HuH-7 (cell line): ENCODE measurements at regions not wholly inside any gene's neighbourhood (a gene's known extent, or its start where the extent isn't known, plus 50 kb on each side); places are given as distances from the start of the nearest gene placed in this dataset.
"Not testable (repeated sequence)": the region's sequence is repeated elsewhere in the genome, so short reads cannot be mapped to it uniquely, and the experiment has no call there.

Experiments
- DNase-seq: peaks from one replicate; pipeline ENCODE4 v3.0.0; 2011; ENCODE audit warnings: low spot score

DNA sequence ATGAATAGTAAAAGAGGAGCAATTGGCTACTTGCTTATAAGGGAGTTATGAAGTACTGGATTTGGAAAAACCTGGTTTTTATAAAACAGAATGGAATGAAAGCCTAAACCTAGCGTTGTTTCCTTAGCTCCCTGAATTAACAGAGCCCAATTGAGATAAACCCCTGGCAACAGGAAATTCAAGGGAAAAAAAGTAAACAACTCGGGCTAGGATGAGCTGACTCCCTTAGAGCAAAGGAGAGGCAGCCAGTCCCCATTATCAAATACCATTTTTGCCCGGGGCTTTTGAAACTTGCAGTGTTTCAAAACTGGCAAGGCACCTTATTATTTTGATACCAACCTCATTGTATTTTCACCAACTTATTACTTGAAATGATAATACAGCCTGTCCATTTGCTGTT is 587.5 kb downstream of the CD109 start:
- DNase-seq, result no peak

DNA sequence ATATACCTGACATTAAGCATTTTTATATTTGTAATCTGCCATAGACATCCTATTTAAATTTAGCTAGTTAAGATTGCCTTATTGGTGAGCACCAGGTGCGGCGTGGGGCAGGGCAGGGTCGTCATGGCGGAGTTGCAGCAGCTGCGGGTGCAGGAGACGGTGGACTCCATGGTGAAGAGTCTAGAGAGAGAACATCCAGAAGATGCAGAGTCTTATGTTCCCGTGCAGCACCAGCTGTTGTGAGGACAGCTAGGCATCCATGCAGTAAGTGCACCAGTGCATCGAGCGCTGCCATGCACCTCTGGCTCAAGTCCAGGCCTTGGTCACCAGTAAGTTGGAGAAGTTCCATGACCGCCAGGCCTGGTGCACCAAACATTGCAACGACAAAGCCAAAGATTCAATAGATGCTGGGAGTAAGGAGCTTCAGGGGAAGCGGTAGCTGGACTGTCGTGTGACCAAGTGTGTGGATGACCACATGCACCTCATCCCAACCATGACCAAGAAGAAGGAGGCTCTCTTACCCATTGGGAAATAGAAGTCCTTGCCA is 586.2 kb downstream of the CD109 start:
- DNase-seq, result no peak

DNA sequence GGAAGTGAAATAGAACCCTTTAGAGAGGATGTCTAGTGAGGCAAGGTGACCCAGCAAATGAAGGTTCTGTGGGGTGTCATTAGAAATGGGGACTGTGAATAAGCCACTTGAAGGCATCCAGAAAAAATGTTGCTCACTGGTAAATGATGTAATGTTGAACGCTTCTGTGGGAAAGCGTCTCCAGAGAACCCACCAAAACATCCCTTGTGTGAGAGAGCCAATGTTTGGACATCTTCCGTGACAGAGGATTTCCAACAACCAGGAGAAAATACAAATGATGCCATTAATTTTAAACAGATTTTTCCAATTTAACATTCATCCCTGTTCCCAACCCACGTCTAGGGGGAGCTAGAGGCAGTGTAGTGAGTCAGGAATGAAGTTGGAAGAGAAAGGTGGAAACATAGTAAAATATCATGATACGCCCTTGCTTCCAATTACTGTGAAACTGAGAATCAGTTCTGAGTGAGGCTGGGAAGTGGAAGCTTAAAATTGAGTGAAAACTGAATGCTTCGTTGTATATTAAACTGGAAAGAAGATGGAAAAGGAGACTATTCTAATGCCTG is 584.2 kb downstream of the CD109 start:
- DNase-seq, result no peak

DNA sequence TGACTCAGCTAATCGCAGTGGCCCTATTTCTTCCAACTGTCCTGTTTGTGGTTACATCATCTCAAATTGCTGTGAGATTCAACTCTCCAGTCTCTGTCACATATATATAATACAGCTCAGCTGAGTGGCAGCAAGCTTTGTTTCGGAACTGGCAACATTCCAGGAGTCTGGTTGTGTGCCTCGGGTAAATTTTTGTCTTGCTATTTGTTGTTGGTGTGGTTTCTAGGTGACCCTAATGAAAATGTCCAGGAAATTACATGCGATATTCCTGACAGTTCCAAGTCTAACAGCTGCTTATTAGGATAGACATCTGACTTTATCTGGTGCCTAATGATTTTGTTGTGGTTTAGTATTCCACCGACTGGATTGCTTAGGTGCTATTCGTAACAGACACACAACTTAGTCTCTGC is 581.8 kb downstream of the CD109 start:
- DNase-seq, result no peak

DNA sequence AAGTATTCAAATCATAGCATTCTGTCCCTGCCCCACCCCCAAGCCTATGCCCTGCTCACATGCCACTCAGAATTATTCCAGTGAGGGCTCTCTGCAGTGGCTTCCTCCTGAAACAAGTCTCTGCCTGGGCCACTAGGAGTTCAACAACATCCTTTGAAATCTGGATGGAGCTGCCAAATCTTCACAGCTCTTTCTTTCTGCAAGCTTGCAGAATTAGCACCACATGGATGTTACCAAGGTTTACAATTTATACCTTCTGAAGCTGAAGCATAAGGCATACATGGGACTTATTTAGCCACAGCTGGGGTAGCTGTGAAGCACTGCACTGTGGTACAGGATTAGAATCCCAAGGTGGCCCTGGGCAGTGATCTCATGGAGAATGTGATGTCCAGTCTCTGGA is 577.5 kb downstream of the CD109 start:
- DNase-seq, result no peak

DNA sequence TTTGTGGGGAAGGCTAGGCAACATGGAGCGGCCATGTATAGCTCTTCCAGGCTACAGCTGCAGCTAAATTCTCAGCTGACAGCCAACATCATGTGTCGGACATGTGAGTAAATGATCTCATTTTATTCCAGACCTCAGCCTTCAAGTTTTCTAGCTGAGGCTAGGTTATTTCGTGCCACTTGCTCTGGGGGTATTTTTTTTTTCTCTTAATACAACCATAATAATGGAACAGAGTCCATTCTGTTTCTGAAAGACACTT is 573.5 kb downstream of the CD109 start:
- DNase-seq, result no peak

DNA sequence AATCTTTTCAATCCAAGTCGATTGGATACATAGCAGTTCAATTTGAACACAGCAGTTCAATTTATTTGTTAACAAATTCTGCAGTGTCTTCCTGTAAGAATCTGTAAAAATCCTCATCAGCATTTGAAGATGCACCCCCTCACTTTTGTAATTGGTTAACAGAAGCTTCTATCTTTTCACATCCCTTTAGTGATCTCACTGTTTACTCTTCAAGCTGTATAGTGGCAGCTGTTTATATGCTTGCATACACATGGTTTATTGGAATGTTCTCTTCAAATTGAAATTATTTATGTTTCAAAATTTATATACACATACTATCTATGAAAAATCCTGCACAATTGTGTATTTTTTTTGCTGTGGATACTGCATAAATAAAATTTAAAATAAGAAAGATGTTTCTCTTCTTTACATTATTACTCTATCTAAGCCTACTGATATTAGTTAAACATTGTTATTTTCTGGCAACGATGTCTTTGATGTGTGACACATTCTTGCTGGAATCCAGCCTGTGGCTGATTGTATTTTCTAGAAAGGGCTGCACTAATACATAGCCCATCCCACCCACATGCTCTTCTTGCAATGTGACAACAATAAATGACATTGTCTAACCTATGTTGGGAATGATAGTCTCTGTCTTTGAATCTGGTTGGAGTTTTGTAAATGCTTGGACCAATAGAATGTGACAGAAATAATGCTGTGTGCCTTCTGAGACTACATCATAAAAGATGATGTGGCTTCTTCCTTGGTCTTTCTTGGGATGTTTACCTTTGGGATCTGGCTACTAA is 573.0 kb downstream of the CD109 start:
- DNase-seq, result no peak

DNA sequence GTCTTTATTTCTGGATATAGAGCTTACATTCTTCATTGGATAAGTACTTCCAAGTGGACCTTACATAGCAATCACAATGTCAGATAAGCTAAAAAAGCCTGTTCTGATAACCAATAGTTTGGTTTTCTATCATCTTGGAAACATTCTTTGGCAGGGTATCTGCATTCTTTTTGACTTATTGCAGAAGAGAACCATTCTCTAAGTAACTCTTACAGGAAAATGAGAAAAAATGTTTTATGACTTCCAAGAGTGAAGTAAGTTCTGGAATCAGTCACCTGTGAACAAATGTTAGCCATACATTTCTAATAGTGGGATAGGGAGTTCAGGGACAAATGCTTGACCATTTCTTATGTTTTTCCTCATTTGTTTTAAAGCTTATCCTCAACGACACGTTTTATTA is 564.0 kb downstream of the CD109 start:
- no peak for DNase-seq

DNA sequence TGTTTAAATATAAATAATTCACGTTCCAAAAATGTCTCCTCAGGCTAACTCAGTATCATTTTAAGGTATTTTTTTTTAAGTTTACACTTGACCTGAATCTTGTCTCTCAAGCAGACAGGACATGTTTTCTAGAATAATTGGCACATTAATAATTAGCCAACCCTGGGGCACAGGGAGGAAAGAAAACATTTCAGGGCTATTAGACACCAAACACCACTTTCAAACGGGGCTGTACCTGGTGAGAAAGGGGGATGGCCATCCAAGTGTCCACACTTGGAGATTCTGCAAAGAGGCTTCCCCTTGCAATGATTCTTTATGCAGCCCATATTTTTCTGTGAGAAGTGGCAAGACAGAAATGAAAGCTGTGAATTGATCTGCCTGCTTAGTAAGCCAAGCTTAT is 560.8 kb downstream of the CD109 start:
- no peak for DNase-seq

DNA sequence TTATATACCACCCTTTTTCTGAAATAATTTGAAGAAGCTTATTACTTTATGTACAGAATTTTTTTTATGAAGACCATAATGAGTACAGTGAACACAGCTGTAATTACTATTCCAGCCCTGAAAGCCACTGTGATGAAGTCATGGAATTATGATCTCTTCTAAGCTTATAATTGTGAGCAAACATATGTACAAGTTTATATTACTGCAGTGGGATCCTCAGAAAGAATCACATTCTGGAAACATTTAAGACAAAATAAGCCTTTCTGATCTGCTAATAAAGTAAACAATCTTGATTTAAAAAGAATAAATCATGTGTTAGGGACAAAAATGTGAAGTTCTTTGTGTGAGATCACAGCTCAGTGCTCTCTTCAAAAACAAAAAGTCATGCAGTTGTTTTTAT is 560.4 kb downstream of the CD109 start:
- DNase-seq, result no peak

DNA sequence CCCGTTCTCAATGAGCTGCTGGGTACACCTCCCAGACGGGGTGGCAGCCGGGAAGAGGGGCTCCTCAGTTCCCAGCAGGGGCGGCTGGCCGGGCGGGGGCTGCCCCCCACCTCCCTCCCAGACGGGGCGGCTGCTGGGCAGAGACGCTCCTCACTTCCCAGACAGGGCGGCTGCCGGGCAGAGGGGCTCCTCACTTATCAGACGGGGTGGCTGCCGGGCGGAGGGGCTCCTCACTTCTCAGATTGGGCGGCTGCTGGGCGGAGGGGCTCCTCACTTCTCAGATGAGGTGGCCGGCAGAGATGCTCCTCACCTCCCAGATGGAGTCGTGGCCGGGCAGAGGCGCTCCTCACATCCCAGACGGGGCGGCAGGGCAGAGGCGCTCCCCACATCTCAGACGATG is 559.0 kb downstream of the CD109 start:
- DNase-seq, result not testable (repeated sequence)

DNA sequence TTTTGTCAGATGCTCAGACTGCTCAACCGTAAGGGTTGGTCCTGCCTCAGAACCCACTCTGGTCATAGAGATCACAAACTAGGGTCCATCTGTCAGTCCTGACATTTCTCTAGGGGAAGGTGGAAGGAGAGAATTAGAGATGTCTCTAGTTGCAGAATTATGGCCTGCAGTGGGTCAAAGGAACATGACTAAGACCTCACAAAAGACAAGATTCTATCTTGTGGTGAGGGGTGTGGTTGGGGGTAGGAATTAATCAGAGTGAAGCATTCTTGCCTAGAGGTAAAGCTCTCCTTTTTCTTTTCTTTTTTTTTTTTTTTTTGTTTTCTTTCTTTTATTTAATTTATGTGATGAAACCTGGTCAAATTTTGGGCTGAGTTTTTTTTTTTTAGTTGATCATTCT is 558.1 kb downstream of the CD109 start:
- DNase-seq, result not testable (repeated sequence)

DNA sequence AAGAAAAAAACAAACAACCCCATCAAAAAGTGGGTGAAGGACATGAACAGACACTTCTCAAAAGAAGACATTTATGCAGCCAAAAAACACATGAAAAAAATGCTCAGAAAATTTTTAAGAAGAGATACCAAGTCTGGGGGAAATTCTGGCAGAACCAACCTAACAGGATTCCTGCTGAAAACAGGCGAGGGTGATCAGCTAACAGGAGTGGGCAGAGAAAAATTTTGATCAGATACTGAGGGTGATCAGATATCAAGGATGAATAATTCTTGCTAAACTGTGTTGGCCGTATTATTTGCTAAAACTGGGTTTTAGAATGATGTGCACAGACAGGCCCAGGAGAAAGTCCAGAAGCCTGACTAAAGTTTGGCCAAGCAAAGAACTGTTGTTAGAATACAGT is 557.3 kb downstream of the CD109 start:
- DNase-seq, result no peak

DNA sequence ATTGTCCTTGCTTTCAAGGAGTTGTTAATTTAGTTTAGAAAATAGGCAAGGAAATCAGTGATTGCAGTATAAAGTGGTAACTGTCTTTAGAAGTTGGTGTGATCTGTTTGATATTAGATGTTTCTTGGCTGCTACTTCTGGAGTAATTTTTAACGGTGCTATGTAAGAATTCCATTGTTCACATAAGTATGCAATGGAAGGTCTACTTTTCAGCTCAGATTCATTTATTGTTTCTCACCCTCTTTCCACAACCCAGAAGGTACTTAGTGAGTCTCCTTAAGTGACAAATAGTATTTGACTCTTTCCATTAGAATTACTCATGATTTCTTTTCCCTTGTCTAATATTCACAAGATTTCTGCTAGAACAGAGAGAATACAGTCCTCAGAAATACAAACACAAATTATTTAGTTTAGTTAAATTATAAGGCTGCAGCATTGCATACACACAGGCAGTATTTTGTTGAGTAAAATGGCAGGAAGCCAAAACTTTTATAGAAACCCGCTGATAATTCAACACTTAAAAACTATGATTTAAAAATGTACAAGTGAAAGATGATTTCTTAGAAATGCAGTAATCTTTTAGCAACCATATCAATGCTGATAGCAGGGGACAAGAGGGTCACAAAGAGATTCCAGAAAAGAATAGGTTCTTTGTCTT is 554.3 kb downstream of the CD109 start:
- no peak for DNase-seq

DNA sequence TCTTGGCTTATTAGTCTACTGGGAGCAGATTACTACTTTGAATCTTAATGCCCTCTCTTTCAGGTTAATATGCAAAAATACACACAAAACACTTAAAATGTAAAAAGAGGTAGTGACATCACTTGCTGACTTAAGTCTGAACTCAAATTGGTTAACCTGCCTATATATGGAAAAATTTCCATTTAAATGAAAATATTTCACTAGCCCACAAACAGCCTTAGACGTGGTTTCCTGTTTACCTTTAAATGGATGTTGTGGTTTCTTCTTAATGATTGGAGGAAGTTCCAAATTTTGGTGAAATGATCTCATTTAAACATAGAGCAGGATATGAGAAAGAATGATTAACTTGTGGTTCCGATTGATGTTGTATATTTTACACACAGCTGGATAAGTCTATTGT is 553.7 kb downstream of the CD109 start:
- no peak for DNase-seq

DNA sequence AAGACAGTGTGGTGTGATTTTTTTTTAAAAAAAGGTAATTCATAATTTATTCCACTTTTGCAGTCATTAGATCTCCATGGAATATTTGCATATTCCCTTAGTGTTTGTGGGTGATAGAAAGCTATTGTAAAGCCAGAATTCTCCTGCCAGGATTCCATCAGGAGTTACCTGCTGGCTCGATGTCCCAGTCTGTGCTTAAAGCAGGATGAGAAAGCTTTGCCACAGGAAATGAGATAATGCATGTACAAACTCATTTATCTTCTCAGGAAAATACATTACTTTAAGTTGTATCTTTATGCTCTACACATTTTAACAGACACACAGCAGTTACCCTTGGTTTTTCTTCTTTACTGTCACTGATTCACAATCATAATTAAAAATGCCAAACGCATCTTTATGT is 553.0 kb downstream of the CD109 start:
- DNase-seq, result no peak

DNA sequence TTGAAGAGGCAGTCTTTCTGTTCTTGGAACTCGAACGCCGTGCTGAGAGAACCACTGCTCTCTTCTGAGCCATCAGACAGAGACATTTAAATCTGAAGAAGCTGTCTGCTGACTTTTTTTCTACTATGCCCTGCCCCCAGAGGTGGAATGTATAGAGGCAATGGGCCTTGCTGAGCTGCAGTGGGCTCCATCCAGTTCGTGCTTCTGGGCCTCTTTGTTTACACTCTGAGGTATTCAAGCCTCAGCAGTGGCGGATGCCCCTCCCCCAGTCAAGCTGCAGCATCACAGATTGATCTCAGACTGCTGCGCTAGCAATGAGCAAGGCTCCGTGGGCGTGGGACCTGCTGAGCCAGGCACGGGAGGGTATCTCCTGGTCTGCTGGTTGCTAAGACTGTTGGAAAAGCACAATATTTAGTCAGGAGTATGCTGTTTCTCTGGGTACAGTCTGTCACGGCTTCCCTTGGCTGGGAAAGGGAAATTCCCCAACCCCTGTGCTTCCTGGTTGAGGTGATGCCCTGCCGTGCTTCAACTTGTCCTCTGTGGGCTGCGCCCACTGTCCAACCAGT is 526.8 kb downstream of the CD109 start:
- DNase-seq, result no peak

DNA sequence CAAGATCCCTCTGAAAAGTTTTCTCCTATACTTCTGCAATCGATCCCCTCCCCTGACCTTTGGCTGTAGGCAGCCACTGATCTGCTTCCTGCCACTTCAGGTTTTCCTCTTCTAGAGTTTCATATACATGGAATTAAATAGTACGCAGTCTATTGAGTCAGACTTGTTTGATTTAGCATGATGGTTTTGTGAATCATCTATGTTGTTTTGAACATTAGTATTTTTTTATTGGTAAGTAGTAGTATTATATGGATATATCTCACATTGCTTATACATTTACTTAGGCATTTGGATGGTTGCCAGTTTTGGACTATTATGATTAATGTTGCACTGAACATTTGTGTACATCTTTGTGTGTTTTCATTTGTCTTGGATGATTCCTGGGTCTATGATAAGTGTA is 518.0 kb downstream of the CD109 start:
- DNase-seq, result no peak

DNA sequence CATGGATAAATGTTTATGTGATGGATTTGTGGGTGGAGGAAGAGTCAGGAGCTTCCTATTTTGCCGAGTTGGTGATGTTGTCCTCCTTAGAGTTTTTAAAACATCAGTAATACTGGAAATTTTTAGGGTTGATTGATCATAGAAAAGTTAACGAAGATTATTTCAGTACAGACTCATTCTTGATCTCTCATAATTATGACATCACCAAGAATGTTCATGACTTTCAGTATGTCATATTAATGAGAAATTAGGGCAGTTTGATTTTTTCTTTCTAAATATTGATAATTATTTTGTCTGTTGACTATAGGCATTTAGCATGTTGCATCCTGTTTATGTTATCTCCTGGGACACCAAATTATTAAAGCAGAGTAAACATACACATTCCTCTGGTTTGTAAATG is 512.2 kb downstream of the CD109 start:
- no peak for DNase-seq

DNA sequence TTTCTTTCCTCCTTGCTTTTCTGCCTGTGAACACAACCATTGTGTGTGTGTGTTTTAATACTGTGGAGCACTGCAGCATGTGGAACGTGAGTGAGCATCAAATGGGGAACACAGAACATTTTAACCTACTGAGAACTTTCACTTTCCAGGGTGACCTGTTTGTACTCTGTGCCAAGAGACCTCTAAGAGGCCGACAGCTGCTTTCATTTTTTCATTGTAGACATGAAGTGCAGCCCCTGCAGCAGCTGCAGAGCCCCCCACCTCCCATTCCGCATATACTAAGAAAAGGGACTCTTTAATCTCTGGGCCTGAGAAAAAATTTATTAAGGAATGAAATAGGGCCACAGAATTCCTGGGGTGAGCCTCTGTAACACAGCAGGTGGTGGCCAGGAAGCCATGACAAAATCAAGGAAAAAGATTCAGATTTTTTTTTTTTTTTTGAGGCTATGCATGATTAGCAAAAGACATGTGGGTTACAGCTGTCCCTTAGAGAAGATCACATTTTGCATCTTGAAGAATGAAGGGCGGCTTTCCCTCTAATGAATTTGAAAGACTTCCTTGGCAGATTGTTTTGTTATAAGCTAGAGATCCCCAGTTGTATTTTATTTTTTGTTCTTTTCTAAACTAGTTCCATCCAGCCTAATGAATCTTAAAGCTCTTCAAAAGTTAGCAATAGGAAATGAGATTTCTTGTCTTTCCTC is 503.4 kb downstream of the CD109 start:
- no peak for DNase-seq

DNA sequence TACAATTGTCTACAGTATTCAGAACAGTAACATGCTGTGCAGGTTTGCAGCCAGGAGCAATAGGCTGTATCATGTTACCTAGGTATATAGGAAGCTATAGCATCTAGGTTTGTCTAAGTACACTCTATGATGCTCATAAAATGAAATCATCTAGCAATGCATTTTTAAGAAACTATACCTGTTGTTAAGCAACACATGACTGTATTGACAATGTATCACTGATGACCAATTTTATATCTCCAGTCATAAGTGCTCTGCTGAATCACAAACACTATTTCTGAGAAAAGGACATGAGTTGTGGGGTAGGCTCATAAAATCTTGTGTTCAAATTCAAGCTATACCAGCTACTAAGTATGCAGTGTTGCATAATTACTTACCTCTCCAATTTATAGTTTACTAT is 501.3 kb downstream of the CD109 start:
- DNase-seq, result no peak

DNA sequence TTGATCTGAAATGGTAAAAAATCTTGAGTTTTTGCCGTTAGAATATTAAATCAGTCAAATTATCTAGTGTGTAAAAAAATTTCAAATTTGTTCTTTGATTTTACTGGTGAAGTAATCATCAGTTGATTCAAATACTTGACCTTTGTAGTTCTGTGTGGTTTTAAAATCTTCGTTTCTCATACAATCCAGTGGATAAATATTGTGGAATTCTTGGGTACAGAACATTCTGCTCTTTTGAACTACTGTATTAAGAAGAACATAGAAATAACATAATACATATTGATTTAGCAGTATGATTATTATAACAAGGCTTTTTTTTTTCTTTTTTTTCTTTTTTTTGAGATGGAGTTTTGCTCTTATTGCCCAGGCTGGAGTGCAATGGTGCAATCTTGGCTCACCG is 491.8 kb downstream of the CD109 start:
- DNase-seq, result no peak

DNA sequence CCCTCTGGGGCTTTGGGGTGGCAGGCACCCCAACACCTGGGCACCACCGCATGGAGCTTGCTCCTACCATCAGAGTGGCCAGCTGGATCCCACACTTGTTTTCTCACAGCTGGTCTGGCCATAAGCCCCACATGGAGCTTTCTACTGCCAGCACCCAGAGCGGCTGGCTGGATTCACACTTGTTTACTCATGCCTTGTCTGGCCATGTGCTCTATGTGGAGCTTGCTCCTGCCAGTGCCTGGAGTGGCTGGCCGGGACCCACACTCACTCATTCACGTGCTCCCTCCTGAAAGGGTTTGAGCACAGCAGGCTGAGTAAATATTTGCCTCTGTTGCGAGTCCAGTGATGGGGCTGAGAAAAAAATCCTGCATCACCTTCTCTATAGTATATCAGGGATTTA is 487.0 kb downstream of the CD109 start:
- peak; percentile 4 for DNase-seq
